Activated T-cell treated with anti-CD3 and anti-CD28 coated beads, Interleukin-2, amount 50 U/mL, for 72 hours (primary cell): ENCODE measurements at regions not wholly inside any gene's neighbourhood (a gene's known extent, or its start where the extent isn't known, plus 50 kb on each side); places are given as distances from the start of the nearest gene placed in this dataset.

Source experiments
- ATAC-seq, 2 donors: fragments of 150-1000 bp; cut with Tn5 transposase; replicated peaks in 1 of 2; 2 replicates each; pipeline ENCODE4 v1.10.0; 2021; ENCODE audit warnings: moderate library complexity in 2 of 2, mild to moderate bottlenecking in 1 of 2
- DNase-seq, 2 donors: peaks; one replicate each; pipeline ENCODE4 v3.0.0; 2021 to 2022; ENCODE audit warnings: mixed read lengths in 1 of 2
- H3K27ac Mint-ChIP-seq: one replicate; pipeline ENCODE4 v1.8.0; 2022; ENCODE audit warnings: mild to moderate bottlenecking, moderate library complexity, mixed read lengths
- H3K27me3 Mint-ChIP-seq: one replicate; pipeline ENCODE4 v1.8.0; 2022; ENCODE audit warnings: low read depth, mixed read lengths
- H3K36me3 Mint-ChIP-seq, 2 donors: one replicate each; pipeline ENCODE4 v1.8.0; 2022; ENCODE audit warnings: mixed read lengths in 2 of 2, mild to moderate bottlenecking in 1 of 2; ENCODE audit not compliant: insufficient read depth in 2 of 2
- H3K4me1 Mint-ChIP-seq: one replicate; pipeline ENCODE4 v1.8.0; 2022; ENCODE audit warnings: low read depth, mixed read lengths
- H3K4me3 Mint-ChIP-seq, 2 donors: one replicate each; pipeline ENCODE4 v1.8.0; 2022; ENCODE audit warnings: mild to moderate bottlenecking in 2 of 2, mixed read lengths in 2 of 2, moderate library complexity in 2 of 2
- H3K9me3 Mint-ChIP-seq, 2 donors: one replicate each; pipeline ENCODE4 v1.8.0; 2022; ENCODE audit warnings: mixed read lengths in 2 of 2

DNA sequence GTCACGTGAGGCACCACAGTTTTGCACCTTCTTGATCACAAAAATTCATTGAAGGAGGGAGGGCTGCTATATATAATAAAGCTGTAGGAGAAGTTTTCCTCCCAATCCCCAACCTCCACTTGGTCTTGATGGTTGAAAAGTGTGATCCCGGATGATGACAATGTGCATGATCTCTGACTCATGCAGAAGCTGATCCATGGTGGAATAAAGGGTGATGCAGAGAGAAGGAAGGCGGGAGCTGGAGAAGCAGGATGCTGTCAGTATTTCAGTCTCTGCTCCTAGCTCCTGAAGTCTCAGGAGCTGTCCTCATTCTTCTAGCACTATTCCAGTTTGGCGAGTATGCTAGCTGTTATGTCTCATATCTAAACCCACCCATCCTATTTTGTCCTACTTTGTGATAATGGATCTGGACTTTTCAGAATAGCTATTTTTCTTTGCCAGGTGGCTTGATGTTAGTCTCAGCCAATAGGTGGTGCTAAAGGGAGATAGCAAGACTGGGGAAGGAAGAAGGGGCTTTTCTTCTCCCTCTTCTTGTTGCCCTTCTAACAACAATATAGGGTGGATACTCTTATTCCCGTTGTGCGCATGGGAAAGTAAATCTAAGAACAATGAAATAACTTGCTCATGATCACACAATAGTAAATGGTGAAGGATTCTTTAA is 65.6 kb upstream of the HTR2A start:
- Mint-ChIP-seq H3K36me3 (no peaks in the 10 kb centered on the region), H3K27ac (no peak overlapping the region), H3K4me1 (peaks cover 7% of the 10 kb centered on the region), H3K27me3 (no peaks in the 10 kb centered on the region), H3K4me3 (no peak overlapping the region), H3K9me3 (no peaks in the 10 kb centered on the region)
- ATAC-seq (no peak), DNase-seq (no peak)

DNA sequence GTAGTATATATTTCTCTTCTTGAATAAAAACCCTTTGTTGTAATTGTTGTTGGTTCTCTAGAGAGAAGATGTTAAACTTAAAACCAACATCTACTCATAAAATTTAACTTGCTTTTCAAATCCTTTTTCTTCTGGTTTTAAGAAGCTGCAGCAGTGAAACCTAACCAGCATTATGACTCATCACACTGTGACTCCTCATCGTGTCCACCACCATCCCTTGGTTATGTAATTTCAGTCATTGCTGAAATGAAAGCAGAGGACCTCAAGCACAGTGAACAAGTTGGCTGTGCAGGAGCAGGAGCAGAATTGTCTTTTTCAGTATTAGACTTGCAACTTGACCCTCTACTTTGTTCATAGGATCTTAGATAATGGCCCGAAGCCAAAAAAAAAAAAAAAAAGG is 64.9 kb upstream of the HTR2A start:
- Mint-ChIP-seq H3K9me3 (no peaks in the 10 kb centered on the region), H3K4me1 (peaks cover 7% of the 10 kb centered on the region), H3K4me3 (no peak overlapping the region), H3K27ac (no peak overlapping the region), H3K36me3 (no peaks in the 10 kb centered on the region), H3K27me3 (no peaks in the 10 kb centered on the region)
- ATAC-seq = peak; percentile 66 to 91
- peak in 1 of 2 donors; percentile 8 for DNase-seq

DNA sequence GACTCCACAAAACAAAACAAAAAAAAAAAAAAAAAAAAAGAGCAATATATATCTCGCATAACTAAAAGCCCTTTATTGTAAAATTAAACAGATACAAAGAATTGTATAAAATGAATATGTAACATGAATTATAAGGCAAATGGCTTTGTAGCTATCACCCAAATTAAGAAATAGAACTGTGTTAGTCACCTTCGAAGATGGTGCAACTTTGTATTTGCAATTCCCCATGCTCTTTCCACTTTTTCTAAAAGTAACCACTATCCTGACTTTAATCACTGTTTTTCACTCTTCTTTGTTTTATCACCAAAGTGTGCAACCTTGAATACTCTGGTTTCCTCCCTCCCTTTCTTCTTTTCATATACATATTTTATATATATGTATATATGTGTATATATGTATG is 57.1 kb upstream of the HTR2A start:
- H3K4me3 Mint-ChIP-seq = no peak overlapping the region
- H3K9me3 Mint-ChIP-seq = no peaks in the 10 kb centered on the region
- no peak overlapping the region for H3K27ac Mint-ChIP-seq
- no peaks in the 10 kb centered on the region for H3K36me3 Mint-ChIP-seq
- DNase-seq (no peak), ATAC-seq (no peak)
- no peaks in the 10 kb centered on the region for H3K4me1 Mint-ChIP-seq
- H3K27me3 Mint-ChIP-seq = no peaks in the 10 kb centered on the region

DNA sequence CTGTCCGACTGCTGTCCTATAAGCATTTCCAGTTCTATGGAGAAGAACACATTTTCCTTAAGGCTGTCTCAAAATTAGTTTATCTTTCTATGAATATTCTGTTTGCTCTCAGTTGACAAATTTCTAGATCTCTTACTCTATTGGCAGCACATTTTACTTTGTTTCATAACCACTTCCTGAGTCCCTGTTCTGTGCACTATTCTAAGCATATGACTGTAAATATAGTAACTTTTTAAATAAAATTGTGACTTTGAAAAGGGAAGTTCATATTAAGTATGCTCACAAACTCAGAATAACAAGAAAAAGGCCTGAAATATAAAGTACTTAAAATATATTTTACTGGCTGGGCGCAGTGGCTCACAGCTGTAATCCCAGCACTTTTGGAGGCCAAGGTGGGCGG is 56.5 kb upstream of the HTR2A start:
- H3K4me1 Mint-ChIP-seq = no peaks in the 10 kb centered on the region
- no peaks in the 10 kb centered on the region for H3K36me3 Mint-ChIP-seq
- DNase-seq (no peak), ATAC-seq (no peak)
- H3K4me3 Mint-ChIP-seq = no peak overlapping the region
- H3K27ac Mint-ChIP-seq = no peak overlapping the region
- H3K9me3 Mint-ChIP-seq = no peaks in the 10 kb centered on the region
- no peaks in the 10 kb centered on the region for H3K27me3 Mint-ChIP-seq

DNA sequence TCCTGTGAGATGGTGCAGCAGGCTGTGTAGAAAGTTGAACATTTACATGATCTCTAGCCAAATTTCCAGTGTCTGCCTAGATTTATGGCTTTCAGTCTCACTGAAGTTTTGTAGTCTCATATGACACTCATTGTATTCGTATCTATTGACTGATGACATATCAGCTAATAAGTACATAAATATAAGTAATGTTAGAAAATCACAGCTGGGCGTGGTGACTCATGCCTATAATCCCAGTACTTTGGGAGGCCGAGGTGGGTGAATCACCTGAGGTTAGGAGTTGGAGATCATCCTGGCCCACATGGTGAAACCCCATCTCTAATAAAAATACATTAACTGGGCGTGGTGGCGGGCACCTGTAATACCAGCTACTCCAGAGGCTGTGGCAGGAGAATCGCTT is 54.7 kb upstream of the HTR2A start:
- Mint-ChIP-seq H3K36me3 (no peaks in the 10 kb centered on the region), H3K27me3 (no peaks in the 10 kb centered on the region), H3K9me3 (no peaks in the 10 kb centered on the region), H3K4me1 (no peaks in the 10 kb centered on the region), H3K4me3 (no peak overlapping the region), H3K27ac (no peak overlapping the region)
- no peak for DNase-seq
- ATAC-seq = no peak

DNA sequence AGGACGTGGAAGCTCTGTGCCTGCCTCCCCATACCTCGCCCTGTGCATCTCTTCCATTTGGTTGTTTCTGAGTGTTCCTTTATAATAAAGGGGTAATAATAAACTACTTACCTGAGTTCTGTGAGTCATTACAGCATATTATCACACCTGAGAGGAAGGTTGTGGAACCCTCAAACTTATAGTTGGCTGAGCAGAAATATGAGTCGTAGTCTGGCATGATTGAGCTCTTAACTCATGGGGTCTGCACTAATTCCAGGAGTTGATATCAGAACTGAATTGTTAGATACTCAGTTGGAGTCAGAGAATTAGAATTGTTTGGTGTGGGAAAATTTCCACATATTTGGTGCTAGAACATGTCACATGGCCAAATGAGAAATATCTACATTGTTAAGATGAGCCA is 52.4 kb upstream of the HTR2A start:
- H3K4me3 Mint-ChIP-seq = no peak overlapping the region
- no peak for DNase-seq
- H3K36me3 Mint-ChIP-seq = no peaks in the 10 kb centered on the region
- H3K9me3 Mint-ChIP-seq = no peaks in the 10 kb centered on the region
- no peak overlapping the region for H3K27ac Mint-ChIP-seq
- no peaks in the 10 kb centered on the region for H3K27me3 Mint-ChIP-seq
- ATAC-seq = no peak
- no peaks in the 10 kb centered on the region for H3K4me1 Mint-ChIP-seq

DNA sequence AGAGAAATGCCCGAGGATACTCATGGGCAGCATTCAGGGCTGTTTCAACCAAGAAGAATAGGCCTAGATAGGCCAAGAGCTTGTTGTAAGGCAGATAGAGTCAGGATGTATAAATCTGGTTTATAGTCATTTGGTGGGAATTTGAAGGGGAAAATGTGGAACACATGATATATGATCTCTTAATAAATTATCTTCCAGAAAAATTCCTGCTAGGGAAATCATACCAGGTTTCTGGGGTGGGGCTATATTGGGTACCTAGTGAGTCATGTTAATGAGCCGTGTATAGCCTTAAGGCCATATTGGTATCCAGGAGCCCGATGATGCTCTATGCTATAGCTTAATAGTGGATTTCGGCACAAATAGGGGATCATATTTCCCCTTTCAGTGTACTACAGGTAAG is 51.5 kb upstream of the HTR2A start:
- Mint-ChIP-seq H3K36me3 (no peaks in the 10 kb centered on the region), H3K27ac (no peak overlapping the region), H3K9me3 (peaks cover 0 to 3% of the 10 kb centered on the region in 2 donors), H3K4me3 (no peak overlapping the region), H3K4me1 (no peaks in the 10 kb centered on the region), H3K27me3 (no peaks in the 10 kb centered on the region)
- no peak for ATAC-seq
- DNase-seq = no peak

DNA sequence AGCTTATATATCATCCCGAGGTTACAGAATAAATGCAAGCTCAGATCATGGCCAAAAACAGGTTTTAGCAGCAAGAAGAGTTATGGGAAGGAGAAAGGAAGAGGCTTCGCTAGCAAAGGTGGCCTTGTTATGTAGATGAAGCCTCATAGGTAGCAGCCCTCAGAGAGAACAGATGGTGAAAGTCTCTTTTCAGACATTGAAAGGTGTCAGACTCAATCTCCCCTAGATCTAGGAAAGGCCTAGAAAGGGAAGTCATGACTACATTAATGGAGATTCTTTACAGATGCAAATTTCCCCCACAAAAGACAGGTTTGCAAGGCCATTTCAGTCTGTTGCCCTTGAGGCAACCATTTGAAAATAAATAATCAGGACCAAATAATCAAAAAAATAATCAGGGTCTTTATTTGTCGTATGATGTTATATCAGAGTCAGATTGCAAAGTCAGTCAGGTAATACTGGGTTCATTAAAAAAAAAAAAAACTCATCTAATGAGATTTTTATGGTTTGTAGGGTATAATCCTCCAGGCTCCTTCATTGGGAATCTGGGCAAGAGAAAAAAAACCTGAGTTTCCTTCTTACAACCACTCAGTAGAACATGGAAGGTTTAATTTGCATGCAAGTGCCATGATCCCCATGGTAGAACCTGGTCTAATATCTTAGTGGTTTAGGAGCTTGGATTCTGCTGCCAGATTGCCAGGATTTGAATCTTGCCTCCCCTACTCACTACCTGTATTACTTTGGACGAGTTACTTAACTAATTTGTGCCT is 50.8 kb upstream of the HTR2A start:
- DNase-seq (no peak), ATAC-seq (no peak)
- Mint-ChIP-seq H3K36me3 (no peaks in the 10 kb centered on the region), H3K27me3 (no peaks in the 10 kb centered on the region), H3K9me3 (peaks cover 0 to 5% of the 10 kb centered on the region in 2 donors), H3K27ac (no peak overlapping the region), H3K4me1 (no peaks in the 10 kb centered on the region), H3K4me3 (no peak overlapping the region)
